AG04449 (cell line): ENCODE measurements at regions not wholly inside any gene's neighbourhood (a gene's known extent, or its start where the extent isn't known, plus 50 kb on each side); places are given as distances from the start of the nearest gene placed in this dataset.
A peak's percentile ranks its signal among the peaks of the same experiment; 100 is the strongest.

Experiments used
- CTCF ChIA-PET: fragments of 350-600 bp; formaldehyde crosslinking; extraction: SDS; loops from one replicate; lab custom pipeline; 2021; ENCODE audit warnings: antibody characterized with exemption; lab: Yijun Ruan, JAX
- POLR2A ChIA-PET: fragments of 400-600, 350-600 bp; formaldehyde crosslinking; extraction: SDS; loops from one replicate; lab custom pipeline; 2020; ENCODE audit warnings: antibody characterized with exemption, inconsistent platforms; lab: Yijun Ruan, JAX
- DNase-seq: peaks from one replicate; pipeline ENCODE4 v3.0.0-alpha.2; 2010; ENCODE audit warnings: low read depth, low spot score
- H3K4me3 ChIP-seq: 2 replicates; pipeline ENCODE4 v1.5.1; 2011; ENCODE audit warnings: low read depth, mild to moderate bottlenecking, control low read depth, low read length
- CTCF ChIP-seq: IDR thresholded peaks from one replicate; pipeline ENCODE4 v1.5.1; 2011; ENCODE audit warnings: mild to moderate bottlenecking, moderate library complexity, low read length, control low read depth, inconsistent platforms; ENCODE audit not compliant: insufficient read depth; ENCODE audit errors: missing control alignments

DNA sequence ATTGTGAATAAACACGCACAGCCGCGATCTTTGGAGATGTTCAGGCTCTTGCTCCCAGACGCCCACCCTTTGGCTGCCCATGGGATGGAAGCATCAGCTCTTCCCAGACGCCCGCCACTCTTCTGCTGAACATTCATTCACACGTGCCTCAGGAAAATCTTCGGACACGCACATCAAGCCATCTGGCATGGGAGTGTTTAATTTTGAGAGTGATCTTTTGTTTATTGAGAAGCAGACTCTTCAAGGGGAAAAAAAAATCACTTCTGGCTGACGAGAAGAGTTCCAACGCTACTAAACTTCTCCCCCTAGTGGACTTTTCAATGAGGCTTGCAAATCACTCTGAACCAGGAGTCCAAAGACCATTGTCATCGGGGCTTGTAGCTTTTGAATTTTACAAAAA lies 62.0 kb upstream of the NUDT7 start:
- no peak overlapping the region for H3K4me3 ChIP-seq
- ChIA-PET CTCF (interaction anchor here (0.8 to 4.6 kb wide), 23 partner anchors 8 to 429 kb away, joined by 3 to 26 read pairs (median 4); no protein-coding TSS in a partner anchor), POLR2A (no interaction called here)
- peak; percentile 60 for TF ChIP-seq CTCF
- no peak for DNase-seq

- TF ChIP-seq CTCF: no peak
- CTCF ChIA-PET: interaction anchor here (0.7 to 4.6 kb wide), 6 partner anchors 13 to 433 kb away, joined by 3 to 22 read pairs (median 5); no protein-coding TSS in a partner anchor
- H3K4me3 ChIP-seq: no peak overlapping the region
- POLR2A ChIA-PET: no interaction called here
- DNase-seq: no peak
Measured at GRCh38 chr16:77662246-77662645, 60.1 kb upstream of the NUDT7 start.

- CTCF ChIA-PET: no interaction called here
- POLR2A ChIA-PET: no interaction called here
- TF ChIP-seq CTCF: no peak
- DNase-seq: no peak
- H3K4me3 ChIP-seq: no peak overlapping the region
Measured at GRCh38 chr16:77663711-77664110, 58.6 kb upstream of the NUDT7 start.

DNA sequence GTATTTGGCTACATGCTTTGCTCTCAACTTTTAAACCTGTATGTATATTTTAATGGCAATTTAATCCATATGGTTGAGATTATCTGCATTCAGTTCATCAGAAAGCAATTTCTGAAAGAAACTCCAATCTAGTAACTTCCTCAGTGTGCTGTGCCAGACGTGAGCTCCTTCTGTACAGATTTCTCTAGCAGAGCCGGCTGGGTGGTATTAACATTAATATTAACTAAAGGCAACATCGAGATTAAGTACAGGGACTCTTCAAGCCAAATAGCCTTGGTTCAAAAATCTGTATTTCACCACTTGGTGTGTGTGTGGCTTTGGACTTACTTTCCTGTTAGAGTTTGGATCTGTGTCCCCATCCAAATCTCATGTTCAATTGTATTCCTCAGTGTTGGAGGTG lies 55.5 kb upstream of the NUDT7 start:
- CTCF ChIA-PET: interaction anchor here (1.0 to 1.6 kb wide), 2 partner anchors 8 to 40 kb away, joined by 3 to 10 read pairs; no protein-coding TSS in a partner anchor
- POLR2A ChIA-PET: no interaction called here
- no peak for TF ChIP-seq CTCF
- no peak overlapping the region for H3K4me3 ChIP-seq
- DNase-seq: no peak

GRCh38 chr16:77668201-77668600 lies 54.1 kb upstream of the NUDT7 start:
- DNase-seq: no peak
- TF ChIP-seq CTCF: no peak
- no peak overlapping the region for H3K4me3 ChIP-seq
- ChIA-PET CTCF (interaction anchor here (0.9 to 1.0 kb wide), 2 partner anchors 8 to 350 kb away, joined by 3 read pairs; no protein-coding TSS in a partner anchor), POLR2A (no interaction called here)

GRCh38 chr16:77669057-77669456 lies 53.3 kb upstream of the NUDT7 start:
- TF ChIP-seq CTCF: no peak
- H3K4me3 ChIP-seq: no peak overlapping the region
- DNase-seq: no peak
- ChIA-PET POLR2A (no interaction called here), CTCF (interaction anchor here (0.9 kb wide), 1 partner anchor 9 kb away, joined by 3 read pairs; no protein-coding TSS in a partner anchor)
